ENCODE measurements at regions not wholly inside any gene's neighbourhood (a gene's known extent, or its start where the extent isn't known, plus 50 kb on each side); places are given as distances from the start of the nearest gene placed in this dataset.

- Histone ChIP-seq H3K4me3 (no peak overlapping the region), H4K20me1 (ENCODE audit: control insufficient read depth, insufficient read depth) (no peaks in the 10 kb centered on the region), H3K79me2 (ENCODE audit: control insufficient read depth, insufficient read depth, low read length) (no peaks in the 10 kb centered on the region), H3K4me2 (ENCODE audit: control insufficient read depth, insufficient read depth) (no peak overlapping the region), H3K27me3 (replicated peaks in 1 of 2; ENCODE audit: control insufficient read depth in 2 of 2, insufficient read depth in 2 of 2, low read length in 1 of 2) (no peaks in the 10 kb centered on the region), H3K36me3 (ENCODE audit: control insufficient read depth in 2 of 2, insufficient read depth in 2 of 2, low read length in 1 of 2) (no peaks in the 10 kb centered on the region), H3K4me1 (ENCODE audit: control insufficient read depth, insufficient read depth, low read length) (no peaks in the 10 kb centered on the region), H3K9ac (ENCODE audit: control insufficient read depth, insufficient read depth, low read length) (no peak overlapping the region), H3K9me3 (replicated peaks; ENCODE audit: control insufficient read depth, insufficient read depth, low read length) (no peaks in the 10 kb centered on the region), H2AFZ (ENCODE audit: control insufficient read depth, low read depth, low read length) (no peak overlapping the region), H3K27ac (ENCODE audit: control insufficient read depth, insufficient read depth) (no peak overlapping the region)
- WGBS (ENCODE audit: insufficient coverage, insufficient replicate concordance, low lambda C conversion rate, missing lambda C conversion rate) = 46% methylated on average over 5 of the region's 5 CpGs
- no peak for FAIRE-seq
- POLR2A ChIA-PET = no interaction called here
- intact Hi-C loops (cut with micrococcal nuclease; ENCODE audit: unreplicated experiment) = no loop called here
- no peak for DNase-seq (ENCODE audit: low read depth, low spot score)
- SMC1A ChIA-PET (ENCODE audit: uncharacterized antibody, unreplicated experiment) = no interaction called here
- CTCF ChIA-PET = no interaction called here
- in situ Hi-C loops (cut with MboI) = no loop called here
- TF ChIP-seq EED (IDR thresholded peaks at IDR 0.05; ENCODE audit: low read depth) (no peak), WRNIP1 (IDR thresholded peaks at IDR 0.05; ENCODE audit: borderline replicate concordance, low read depth, low read length) (no peak), RFX5 (IDR thresholded peaks at IDR 0.05; ENCODE audit: low read depth, low read length) (no peak), ZNF217 (IDR thresholded peaks at IDR 0.05) (no peak), PRDM15 (CRISPR knock-in tag; IDR thresholded peaks at IDR 0.05) (no peak), SREBF1 (IDR thresholded peaks at IDR 0.05; ENCODE audit: low read length) (no peak), NRF1 (conservative IDR thresholded peaks at IDR 0.05; ENCODE audit: low read depth, low read length) (no peak)
- ATAC-seq = no peak
- RAD21 ChIA-PET (ENCODE audit: unreplicated experiment) = no interaction called here
- no TSS peak for BruUV-seq (replicated peaks)
Measured at GRCh38 chr1:83095570-83095969, 903.4 kb downstream of the TTLL7 start.
